GM12878 (cell line): ENCODE measurements at regions not wholly inside any gene's neighbourhood (a gene's known extent, or its start where the extent isn't known, plus 50 kb on each side); places are given as distances from the start of the nearest gene placed in this dataset.

Source experiments
- ATAC-seq: fragments of 200-7000 bp; cut with Tn5 transposase; 3 replicates; pipeline ENCODE4 v1.9.1; 2020; ENCODE audit warnings: mild to moderate bottlenecking, moderate library complexity
- BruUV-seq: library from RNA; stranded (reverse); fragments of 400-500 nt; replicated peaks from 2 replicates; lab custom pipeline; 2021; lab: Mats Ljungman, UMichigan
- CTCF ChIA-PET: fragments of 300-600 bp; sonication (Branson Sonifier 250); formaldehyde crosslinking; extraction: SDS; loops from one replicate; lab custom pipeline; 2021; ENCODE audit warnings: inconsistent platforms; lab: Yijun Ruan, JAX
- POLR2A ChIA-PET: fragments of 350-600 bp; formaldehyde crosslinking; extraction: SDS; loops from one replicate; lab custom pipeline; 2021; ENCODE audit warnings: inconsistent platforms; lab: Charles Lee
- RAD21 ChIA-PET: fragments of 300-600 bp; sonication (Branson Sonifier 250); formaldehyde crosslinking; loops from one replicate; lab custom pipeline; 2023; ENCODE audit warnings: antibody characterized with exemption; ENCODE audit not compliant: unreplicated experiment; lab: Charles Lee
- SMC1A ChIA-PET: fragments of 300-600 bp; sonication (Branson Sonifier 250); formaldehyde crosslinking; loops from one replicate; lab custom pipeline; 2023; ENCODE audit not compliant: unreplicated experiment, uncharacterized antibody; lab: Charles Lee
- DNase-seq: peaks from one replicate; pipeline ENCODE4 v3.0.0-alpha.2; 2011; ENCODE audit warnings: low read depth, low spot score
- FAIRE-seq: peaks from 3 replicates; lab custom pipeline; 2011; peaks lifted over from hg19 to GRCh38; lab: Jason Lieb, UNC
- H2AFZ ChIP-seq: 2 replicates; pipeline ENCODE4 v1.6.0; 2011; ENCODE audit warnings: low read depth, low read length, control low read depth; ENCODE audit not compliant: control insufficient read depth
- H3K27ac ChIP-seq: 2 replicates; pipeline ENCODE4 v1.5.1; 2011; ENCODE audit warnings: control low read depth; ENCODE audit not compliant: control insufficient read depth, insufficient read depth
- H3K27me3 ChIP-seq, 2 experiments: replicated peaks in 1 of 2; 2 replicates each; pipeline versions ENCODE4 v1.6.0 to v1.6.1; 2011; ENCODE audit warnings: low read length in 1 of 2; ENCODE audit not compliant: control insufficient read depth in 2 of 2, insufficient read depth in 2 of 2
- H3K36me3 ChIP-seq, 2 experiments: 2 replicates each; pipeline ENCODE4 v1.5.1; 2011; ENCODE audit warnings: low read length in 1 of 2; ENCODE audit not compliant: control insufficient read depth in 2 of 2, insufficient read depth in 2 of 2
- H3K4me1 ChIP-seq: 2 replicates; pipeline ENCODE4 v1.6.1; 2011; ENCODE audit warnings: mild to moderate bottlenecking, low read length, moderate library complexity, mixed read lengths; ENCODE audit not compliant: control insufficient read depth, insufficient read depth
- H3K4me2 ChIP-seq: 2 replicates; pipeline ENCODE4 v1.6.0; 2011; ENCODE audit warnings: control low read depth; ENCODE audit not compliant: control insufficient read depth, insufficient read depth
- H3K4me3 ChIP-seq: fragments of 200-600 bp; sonication (generic); 2 replicates; pipeline ENCODE4 v1.5.1; 2016
- H3K79me2 ChIP-seq: 2 replicates; pipeline ENCODE4 v1.6.0; 2011; ENCODE audit warnings: low read length; ENCODE audit not compliant: control insufficient read depth, insufficient read depth
- H3K9ac ChIP-seq: 2 replicates; pipeline ENCODE4 v1.8.0; 2011; ENCODE audit warnings: low read length, control low read depth, mixed read lengths; ENCODE audit not compliant: control insufficient read depth, insufficient read depth
- H3K9me3 ChIP-seq: replicated peaks from 3 replicates; pipeline ENCODE4 v1.5.1; 2011; ENCODE audit warnings: mild to moderate bottlenecking, low read length; ENCODE audit not compliant: control insufficient read depth, insufficient read depth
- H4K20me1 ChIP-seq: 2 replicates; pipeline ENCODE4 v1.6.0; 2011; ENCODE audit not compliant: control insufficient read depth, insufficient read depth
- ASH2L ChIP-seq: fragments of 300-600, 200-600 bp; sonication (generic); IDR thresholded peaks from 2 replicates; pipeline ENCODE4 v1.6.1; 2017; ENCODE audit warnings: low read depth, mild to moderate bottlenecking, borderline replicate concordance
- CBX5 ChIP-seq: sonication (generic); IDR thresholded peaks from 2 replicates; pipeline ENCODE4 v1.6.1; 2016; ENCODE audit warnings: low read depth, moderate library complexity, mild to moderate bottlenecking, inconsistent platforms
- ETV6 ChIP-seq, 2 experiments: fragments of 450-650 bp in 1 of 2; IDR thresholded peaks in 1 of 2; conservative IDR thresholded peaks in 1 of 2; 2 replicates each; pipeline ENCODE4 v1.6.1; 2014; ENCODE audit warnings: antibody characterized with exemption in 1 of 2, borderline replicate concordance in 1 of 2, low read depth in 1 of 2, mild to moderate bottlenecking in 1 of 2, moderate library complexity in 1 of 2
- KAT2A ChIP-seq: conservative IDR thresholded peaks from 2 replicates; pipeline ENCODE4 v1.6.1; 2011; ENCODE audit warnings: low read depth, low read length; ENCODE audit not compliant: control insufficient read depth
- MEF2A ChIP-seq: IDR thresholded peaks from 2 replicates; pipeline ENCODE4 v1.6.1; 2011; ENCODE audit warnings: low read depth, mild to moderate bottlenecking, low read length, moderate library complexity; ENCODE audit not compliant: insufficient read depth
- MTA2 ChIP-seq: fragments of 450-650 bp; IDR thresholded peaks from 2 replicates; pipeline ENCODE4 v1.6.1; 2016; ENCODE audit warnings: low read depth, mild to moderate bottlenecking, moderate library complexity
- PML ChIP-seq: IDR thresholded peaks from 2 replicates; pipeline ENCODE4 v1.6.1; 2012; ENCODE audit warnings: low read length, inconsistent platforms
- SMARCA5 ChIP-seq: fragments of 450-650 bp; IDR thresholded peaks from 2 replicates; pipeline ENCODE4 v1.6.1; 2017; ENCODE audit warnings: mild to moderate bottlenecking
- ZNF622 ChIP-seq: fragments of 450-650 bp; IDR thresholded peaks from 2 replicates; pipeline ENCODE4 v1.6.1; 2017; ENCODE audit warnings: mild to moderate bottlenecking, inconsistent platforms
- whole genome bisulfite sequencing: methylation state at CpG from one replicate; pipeline ENCODE4 v1.1.6; 2016; ENCODE audit warnings: low lambda C conversion rate; ENCODE audit not compliant: insufficient replicate concordance, insufficient coverage; ENCODE audit errors: missing lambda C conversion rate; 5-methylcytosine and 5-hydroxymethylcytosine counted together
- in situ Hi-C: fragments of 300-500 bp; cut with MboI; formaldehyde crosslinking; loops from 9 replicates; pipeline ENCODE4 v1.14.3; 2018; ENCODE audit warnings: mixed read lengths
- intact Hi-C: fragments of 100-400 bp; cut with micrococcal nuclease; formaldehyde crosslinking; loops from one replicate; pipeline ENCODE4 v1.14.2; 2022; ENCODE audit not compliant: unreplicated experiment
- TF ChIP-seq, protein P1 (sequence below): fragments of 450-650 bp; formaldehyde crosslinking; IDR thresholded peaks from 2 replicates; pipeline ENCODE4 v1.4.0; 2020; ENCODE audit warnings: mild to moderate bottlenecking, moderate library complexity
- TF ChIP-seq, protein P2 (sequence below): IDR thresholded peaks from 2 replicates; pipeline ENCODE4 v1.6.1; 2012; ENCODE audit warnings: low read depth, low read length, improper control_type of control experiment
- TF ChIP-seq, protein P3 (sequence below): IDR thresholded peaks from 2 replicates; pipeline ENCODE4 v1.6.1; 2011; ENCODE audit warnings: borderline replicate concordance, low read depth, mild to moderate bottlenecking, moderate library complexity, low read length; ENCODE audit not compliant: insufficient read depth, poor library complexity, severe bottlenecking

DNA sequence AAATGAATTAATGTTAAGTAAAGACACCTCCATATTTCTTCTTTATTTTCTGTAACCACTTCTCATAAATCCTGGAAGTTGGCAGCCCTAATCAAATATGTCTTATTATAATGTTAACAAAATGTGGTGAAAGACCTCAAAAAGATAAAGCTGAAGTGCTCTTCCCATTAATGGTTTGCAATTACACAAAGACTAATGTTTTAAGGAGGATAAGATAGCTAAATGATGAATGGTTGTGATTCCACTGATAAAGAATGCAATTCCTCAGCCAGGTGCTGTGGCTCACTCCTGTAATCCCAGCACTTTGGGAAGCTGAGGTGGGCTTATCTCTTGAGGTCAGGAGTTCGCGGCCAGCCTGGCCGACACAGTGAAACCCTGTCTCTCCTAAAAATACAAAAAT lies 125.8 kb upstream of the SNX2 start (continued):
- TF ChIP-seq ETV6 (conservative IDR thresholded peaks at IDR 0.05 in 1 of 2, IDR thresholded peaks at IDR 0.05 in 1 of 2; ENCODE audit: borderline replicate concordance in 1 of 2, low read depth in 1 of 2) (no peak), SMARCA5 (no peak), PML (no peak), ZNF622 (no peak)
- TF ChIP-seq, protein P1, sequence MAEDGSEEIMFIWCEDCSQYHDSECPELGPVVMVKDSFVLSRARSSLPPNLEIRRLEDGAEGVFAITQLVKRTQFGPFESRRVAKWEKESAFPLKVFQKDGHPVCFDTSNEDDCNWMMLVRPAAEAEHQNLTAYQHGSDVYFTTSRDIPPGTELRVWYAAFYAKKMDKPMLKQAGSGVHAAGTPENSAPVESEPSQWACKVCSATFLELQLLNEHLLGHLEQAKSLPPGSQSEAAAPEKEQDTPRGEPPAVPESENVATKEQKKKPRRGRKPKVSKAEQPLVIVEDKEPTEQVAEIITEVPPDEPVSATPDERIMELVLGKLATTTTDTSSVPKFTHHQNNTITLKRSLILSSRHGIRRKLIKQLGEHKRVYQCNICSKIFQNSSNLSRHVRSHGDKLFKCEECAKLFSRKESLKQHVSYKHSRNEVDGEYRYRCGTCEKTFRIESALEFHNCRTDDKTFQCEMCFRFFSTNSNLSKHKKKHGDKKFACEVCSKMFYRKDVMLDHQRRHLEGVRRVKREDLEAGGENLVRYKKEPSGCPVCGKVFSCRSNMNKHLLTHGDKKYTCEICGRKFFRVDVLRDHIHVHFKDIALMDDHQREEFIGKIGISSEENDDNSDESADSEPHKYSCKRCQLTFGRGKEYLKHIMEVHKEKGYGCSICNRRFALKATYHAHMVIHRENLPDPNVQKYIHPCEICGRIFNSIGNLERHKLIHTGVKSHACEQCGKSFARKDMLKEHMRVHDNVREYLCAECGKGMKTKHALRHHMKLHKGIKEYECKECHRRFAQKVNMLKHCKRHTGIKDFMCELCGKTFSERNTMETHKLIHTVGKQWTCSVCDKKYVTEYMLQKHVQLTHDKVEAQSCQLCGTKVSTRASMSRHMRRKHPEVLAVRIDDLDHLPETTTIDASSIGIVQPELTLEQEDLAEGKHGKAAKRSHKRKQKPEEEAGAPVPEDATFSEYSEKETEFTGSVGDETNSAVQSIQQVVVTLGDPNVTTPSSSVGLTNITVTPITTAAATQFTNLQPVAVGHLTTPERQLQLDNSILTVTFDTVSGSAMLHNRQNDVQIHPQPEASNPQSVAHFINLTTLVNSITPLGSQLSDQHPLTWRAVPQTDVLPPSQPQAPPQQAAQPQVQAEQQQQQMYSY (CRISPR knock-in tag) = no peak

DNA sequence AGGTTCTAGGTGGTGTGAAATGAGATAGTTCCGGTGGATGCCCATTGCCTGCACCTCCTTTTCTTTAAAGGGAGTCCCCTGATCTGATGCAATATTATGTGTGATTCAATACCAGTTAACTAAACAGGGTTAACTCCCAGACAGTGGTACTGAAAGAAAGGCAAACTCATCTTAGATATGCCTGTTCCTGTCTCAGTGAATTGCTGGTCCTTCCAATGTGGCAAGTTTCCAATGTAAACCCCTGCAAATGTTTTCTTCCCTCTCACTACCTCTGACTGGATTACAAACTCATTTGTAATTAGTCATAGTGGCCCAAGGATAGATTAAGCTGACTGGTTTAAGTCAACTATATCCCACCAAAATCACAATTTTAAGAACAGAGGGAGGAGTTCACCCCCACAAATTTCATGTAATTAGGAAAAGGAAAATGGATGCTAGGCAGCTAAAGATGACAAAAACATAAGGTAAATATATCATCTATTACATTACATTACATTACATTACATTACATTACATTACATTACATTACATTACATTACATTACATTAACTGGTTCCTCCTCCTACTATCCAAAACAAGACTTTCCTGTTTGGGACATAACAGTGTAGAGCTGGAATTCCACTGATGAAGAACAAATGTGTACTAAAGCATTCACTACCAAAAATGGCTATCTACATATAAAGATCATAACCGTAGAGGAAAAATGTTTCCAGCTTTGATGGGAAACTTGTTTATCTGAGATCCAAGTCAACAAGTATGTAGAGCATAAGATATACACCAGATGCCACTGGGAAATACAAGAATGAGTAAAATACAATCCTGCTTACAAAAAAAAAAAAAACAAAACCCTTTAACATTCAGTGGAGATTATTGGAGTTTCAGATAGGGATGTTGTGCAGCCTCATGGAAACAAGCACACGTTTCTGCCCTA lies 121.5 kb upstream of the SNX2 start:
- BruUV-seq = no TSS peak
- DNase-seq (no peak), FAIRE-seq (no peak), ATAC-seq (no peak)
- Histone ChIP-seq H3K4me1 (no peaks in the 10 kb centered on the region), H3K9ac (no peak overlapping the region), H3K79me2 (no peaks in the 10 kb centered on the region), H3K27ac (no peak overlapping the region), H3K4me3 (no peak overlapping the region), H4K20me1 (no peaks in the 10 kb centered on the region), H3K36me3 (no peaks in the 10 kb centered on the region), H3K4me2 (no peak overlapping the region), H3K27me3 (no peaks in the 10 kb centered on the region), H3K9me3 (no peaks in the 10 kb centered on the region), H2AFZ (no peak overlapping the region)
- SMC1A ChIA-PET = no interaction called here
- intact Hi-C loops = no loop called here
- in situ Hi-C loops = no loop called here
- WGBS = 71% methylated on average over 3 of the region's 3 CpGs
- POLR2A ChIA-PET = no interaction called here
- RAD21 ChIA-PET = no interaction called here
- CTCF ChIA-PET = interaction anchor here (1.0 kb wide), 1 partner anchor 224 kb away, joined by 3 read pairs; no protein-coding TSS in a partner anchor
- TF ChIP-seq ASH2L (no peak), CBX5 (no peak), MTA2 (no peak), MEF2A (no peak), KAT2A (no peak)
- TF ChIP-seq, protein P2, sequence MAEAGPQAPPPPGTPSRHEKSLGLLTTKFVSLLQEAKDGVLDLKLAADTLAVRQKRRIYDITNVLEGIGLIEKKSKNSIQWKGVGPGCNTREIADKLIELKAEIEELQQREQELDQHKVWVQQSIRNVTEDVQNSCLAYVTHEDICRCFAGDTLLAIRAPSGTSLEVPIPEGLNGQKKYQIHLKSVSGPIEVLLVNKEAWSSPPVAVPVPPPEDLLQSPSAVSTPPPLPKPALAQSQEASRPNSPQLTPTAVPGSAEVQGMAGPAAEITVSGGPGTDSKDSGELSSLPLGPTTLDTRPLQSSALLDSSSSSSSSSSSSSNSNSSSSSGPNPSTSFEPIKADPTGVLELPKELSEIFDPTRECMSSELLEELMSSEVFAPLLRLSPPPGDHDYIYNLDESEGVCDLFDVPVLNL = no peak
- TF ChIP-seq, protein P3, sequence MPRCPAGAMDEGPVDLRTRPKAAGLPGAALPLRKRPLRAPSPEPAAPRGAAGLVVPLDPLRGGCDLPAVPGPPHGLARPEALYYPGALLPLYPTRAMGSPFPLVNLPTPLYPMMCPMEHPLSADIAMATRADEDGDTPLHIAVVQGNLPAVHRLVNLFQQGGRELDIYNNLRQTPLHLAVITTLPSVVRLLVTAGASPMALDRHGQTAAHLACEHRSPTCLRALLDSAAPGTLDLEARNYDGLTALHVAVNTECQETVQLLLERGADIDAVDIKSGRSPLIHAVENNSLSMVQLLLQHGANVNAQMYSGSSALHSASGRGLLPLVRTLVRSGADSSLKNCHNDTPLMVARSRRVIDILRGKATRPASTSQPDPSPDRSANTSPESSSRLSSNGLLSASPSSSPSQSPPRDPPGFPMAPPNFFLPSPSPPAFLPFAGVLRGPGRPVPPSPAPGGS = no peak
